ENCODE measurements at regions not wholly inside any gene's neighbourhood (a gene's known extent, or its start where the extent isn't known, plus 50 kb on each side); places are given as distances from the start of the nearest gene placed in this dataset.

DNA sequence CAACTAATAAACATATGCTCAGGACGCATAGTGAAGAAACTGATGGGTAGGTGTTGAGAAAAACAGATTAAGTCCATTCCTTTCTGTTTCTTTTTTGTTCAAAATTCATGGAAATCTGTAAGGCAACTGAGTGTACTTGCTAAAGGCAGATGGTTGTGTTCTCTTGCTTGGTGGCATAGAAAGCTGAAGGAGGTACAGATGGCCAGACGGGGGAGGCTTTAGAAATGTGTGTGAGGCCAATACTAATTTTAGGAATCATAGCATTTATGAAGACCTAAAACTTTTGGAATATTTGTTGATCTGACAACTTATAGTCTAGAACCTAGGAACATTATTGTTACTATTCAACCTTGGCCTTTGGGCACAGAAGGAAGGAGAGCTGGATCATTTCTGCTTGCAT lies 56.8 kb upstream of the EMCN start:
- TF ChIP-seq CTCF (IDR thresholded peaks at IDR 0.05; ENCODE audit: borderline replicate concordance, control extremely low read depth, extremely low read depth, insufficient read depth, missing control alignments): no peak
- no peak for DNase-seq (ENCODE audit: low spot score)
- in situ Hi-C loops (cut with MboI; ENCODE audit: low sequenced_read_pairs, unreplicated experiment): no loop called here

DNA sequence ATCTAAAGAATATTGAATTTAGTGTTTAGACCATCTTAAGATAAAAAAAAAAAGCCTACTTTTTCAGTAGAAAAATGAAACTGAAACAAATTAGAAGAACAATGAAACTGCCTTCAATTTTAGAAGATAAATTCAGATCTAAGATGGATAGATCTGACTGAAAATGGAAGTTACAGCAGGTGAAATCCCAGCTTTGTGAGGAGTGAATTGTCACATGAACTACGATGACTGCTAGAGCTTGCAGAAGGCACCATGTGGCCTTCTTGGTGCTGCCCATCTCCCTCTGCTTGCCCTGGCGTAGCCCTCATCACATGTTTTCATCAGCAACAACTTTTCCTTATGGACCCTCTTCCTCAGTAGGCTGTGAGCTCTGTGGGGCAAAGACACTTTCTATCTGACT lies 51.4 kb upstream of the EMCN start:
- DNase-seq (ENCODE audit: low spot score): peak; percentile 12
- no peak for TF ChIP-seq CTCF (IDR thresholded peaks at IDR 0.05; ENCODE audit: borderline replicate concordance, control extremely low read depth, extremely low read depth, insufficient read depth, missing control alignments)
- in situ Hi-C loops (cut with MboI; ENCODE audit: low sequenced_read_pairs, unreplicated experiment): no loop called here

Measured in GM13976 (cell line).